ENCODE measurements at regions not wholly inside any gene's neighbourhood (a gene's known extent, or its start where the extent isn't known, plus 50 kb on each side); places are given as distances from the start of the nearest gene placed in this dataset.

DNA sequence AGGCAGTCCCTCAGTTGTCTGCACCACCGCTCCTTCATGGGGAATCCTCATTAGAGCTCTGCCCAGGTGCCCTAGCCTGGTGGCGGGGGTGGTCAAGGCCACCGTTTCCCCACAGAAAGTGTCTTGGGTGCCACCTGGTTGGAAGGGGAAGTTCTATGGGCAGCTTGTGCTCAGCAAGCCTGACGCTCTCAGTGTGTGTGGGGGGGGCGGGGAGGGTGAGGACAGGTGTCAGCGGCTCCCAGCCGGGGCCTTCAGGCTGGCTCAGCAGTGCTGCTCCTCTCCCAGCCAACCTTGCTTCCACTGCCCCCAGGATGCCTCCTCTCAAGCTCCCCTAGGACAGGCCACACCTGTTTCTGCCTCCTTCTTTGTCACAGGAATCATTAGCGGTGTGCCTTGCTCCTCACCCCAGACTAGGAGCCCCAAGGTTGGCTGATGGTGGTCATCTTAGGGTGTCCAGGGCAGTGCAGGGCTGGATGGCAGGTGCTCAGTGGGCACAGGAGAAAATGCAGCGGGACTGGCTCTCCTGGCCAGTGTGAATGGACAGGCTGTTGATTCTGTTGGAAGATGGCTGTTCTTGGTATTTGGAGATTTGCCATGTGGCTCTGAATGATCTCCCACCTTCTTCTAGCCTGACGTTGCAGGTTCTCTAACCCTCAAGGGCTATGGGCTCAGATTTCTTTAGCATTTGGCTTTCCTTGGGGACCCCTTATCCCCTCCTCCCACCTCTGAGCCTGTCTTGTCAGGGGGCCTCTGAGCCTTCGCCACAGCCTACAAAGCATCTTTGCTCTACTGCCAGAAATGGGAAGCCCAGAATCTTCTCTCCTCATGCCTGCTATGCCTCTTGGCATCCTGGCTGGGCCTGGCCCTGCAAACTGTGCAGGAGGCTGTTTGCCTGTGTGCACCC, 185.8 kb upstream of the HS6ST1 start:
- H3K27ac ChIP-seq, result no peak overlapping the region
- H3K4me3 ChIP-seq, result no peak overlapping the region
- H3K36me3 ChIP-seq, result no peaks in the 10 kb centered on the region
- H3K27me3 ChIP-seq (replicated peaks; ENCODE audit: insufficient read depth), result no peaks in the 10 kb centered on the region
- H3K9me3 ChIP-seq, result no peaks in the 10 kb centered on the region
- TF ChIP-seq POLR2A (IDR thresholded peaks at IDR 0.05) (no peak), POLR2AphosphoS5 (IDR thresholded peaks at IDR 0.05) (no peak)
- TF ChIP-seq, protein P1, sequence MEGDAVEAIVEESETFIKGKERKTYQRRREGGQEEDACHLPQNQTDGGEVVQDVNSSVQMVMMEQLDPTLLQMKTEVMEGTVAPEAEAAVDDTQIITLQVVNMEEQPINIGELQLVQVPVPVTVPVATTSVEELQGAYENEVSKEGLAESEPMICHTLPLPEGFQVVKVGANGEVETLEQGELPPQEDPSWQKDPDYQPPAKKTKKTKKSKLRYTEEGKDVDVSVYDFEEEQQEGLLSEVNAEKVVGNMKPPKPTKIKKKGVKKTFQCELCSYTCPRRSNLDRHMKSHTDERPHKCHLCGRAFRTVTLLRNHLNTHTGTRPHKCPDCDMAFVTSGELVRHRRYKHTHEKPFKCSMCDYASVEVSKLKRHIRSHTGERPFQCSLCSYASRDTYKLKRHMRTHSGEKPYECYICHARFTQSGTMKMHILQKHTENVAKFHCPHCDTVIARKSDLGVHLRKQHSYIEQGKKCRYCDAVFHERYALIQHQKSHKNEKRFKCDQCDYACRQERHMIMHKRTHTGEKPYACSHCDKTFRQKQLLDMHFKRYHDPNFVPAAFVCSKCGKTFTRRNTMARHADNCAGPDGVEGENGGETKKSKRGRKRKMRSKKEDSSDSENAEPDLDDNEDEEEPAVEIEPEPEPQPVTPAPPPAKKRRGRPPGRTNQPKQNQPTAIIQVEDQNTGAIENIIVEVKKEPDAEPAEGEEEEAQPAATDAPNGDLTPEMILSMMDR (IDR thresholded peaks at IDR 0.05), result no peak
- intact Hi-C loops (cut with DNase I), result no loop called here
- DNase-seq (ENCODE audit: low spot score), result no peak
- no peaks in the 10 kb centered on the region for H3K4me1 ChIP-seq (replicated peaks)
- 91% methylated on average over 10 of the region's 11 CpGs for WGBS

DNA sequence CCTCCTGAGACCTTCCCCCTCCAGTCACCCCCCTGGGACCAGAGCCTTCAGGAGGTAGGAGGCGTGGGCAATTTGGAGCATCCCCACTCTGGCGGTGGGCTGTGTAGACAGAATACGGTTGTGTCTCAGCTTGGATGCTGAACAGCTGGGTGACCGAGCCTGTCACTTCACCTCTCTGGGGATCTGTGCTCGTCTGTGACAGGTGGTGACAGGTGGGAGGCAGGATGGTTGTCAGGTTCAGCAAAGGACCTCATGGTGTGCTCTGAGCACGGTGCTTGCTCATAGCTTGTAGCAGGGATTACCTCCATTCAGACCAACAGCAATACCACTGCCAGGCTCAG, 186.5 kb upstream of the HS6ST1 start:
- H3K36me3 ChIP-seq, result no peaks in the 10 kb centered on the region
- H3K27ac ChIP-seq, result no peak overlapping the region
- H3K4me1 ChIP-seq (replicated peaks), result no peaks in the 10 kb centered on the region
- no peaks in the 10 kb centered on the region for H3K27me3 ChIP-seq (replicated peaks; ENCODE audit: insufficient read depth)
- H3K4me3 ChIP-seq, result no peak overlapping the region
- intact Hi-C loops (cut with DNase I), result no loop called here
- H3K9me3 ChIP-seq, result no peaks in the 10 kb centered on the region
- TF ChIP-seq POLR2A (IDR thresholded peaks at IDR 0.05), result no peak
- TF ChIP-seq, protein P1 (IDR thresholded peaks at IDR 0.05), result no peak
- TF ChIP-seq POLR2AphosphoS5 (IDR thresholded peaks at IDR 0.05), result no peak
- 93% methylated on average over 6 of the region's 6 CpGs for WGBS
- DNase-seq (ENCODE audit: low spot score), result no peak

DNA sequence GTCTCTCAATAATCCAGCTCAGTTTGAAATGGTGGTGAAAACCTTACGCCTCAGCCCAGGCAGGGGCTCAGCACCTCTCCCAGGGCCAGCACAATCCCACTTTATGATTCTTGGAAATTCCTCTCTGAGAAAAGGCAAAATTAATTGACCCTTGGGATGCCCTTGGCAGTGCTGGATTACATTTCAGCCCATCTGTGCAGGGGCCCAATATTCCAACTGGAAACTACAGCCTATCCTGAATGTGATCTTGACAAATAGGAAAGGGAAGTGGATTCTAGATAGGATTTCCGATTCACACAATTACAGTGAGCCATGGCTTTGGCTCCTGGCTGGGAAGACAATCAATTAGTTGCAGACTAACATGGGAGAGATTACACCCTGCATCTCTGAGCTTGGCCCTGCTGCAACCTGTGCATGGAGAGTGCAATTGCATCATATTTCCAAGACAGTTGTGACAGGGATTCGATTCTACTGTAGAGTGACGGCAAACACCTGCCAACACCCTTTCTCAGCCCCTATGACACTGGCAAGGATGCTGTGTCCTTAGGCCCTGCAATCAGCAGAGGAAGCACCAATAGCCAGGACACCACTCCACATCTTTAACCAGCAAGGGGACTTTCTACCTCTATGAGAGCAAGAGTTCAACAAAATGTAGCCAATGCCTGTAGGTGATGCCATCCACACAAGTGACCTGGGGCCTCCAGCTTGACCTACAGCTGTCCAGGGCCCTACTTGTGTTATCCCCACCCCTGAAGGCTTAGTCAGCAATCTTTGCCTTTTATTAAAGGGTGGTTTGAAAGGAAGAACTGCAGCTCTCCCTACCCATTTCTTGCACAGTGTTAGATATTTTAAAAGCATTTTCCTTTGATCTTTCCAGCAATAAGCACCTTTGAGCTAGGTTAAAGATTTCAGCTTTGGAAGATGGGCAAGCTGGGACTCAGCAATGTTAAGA, 187.2 kb upstream of the HS6ST1 start:
- intact Hi-C loops (cut with DNase I), result no loop called here
- no peak for DNase-seq (ENCODE audit: low spot score)

GRCh38 chr2:128506534-128506933, 187.9 kb upstream of the HS6ST1 start:
- WGBS, result 90% methylated on average over 2 of the region's 2 CpGs
- H3K4me1 ChIP-seq (replicated peaks), result no peaks in the 10 kb centered on the region
- H3K4me3 ChIP-seq, result no peak overlapping the region
- H3K9me3 ChIP-seq, result no peaks in the 10 kb centered on the region
- no peak overlapping the region for H3K27ac ChIP-seq
- H3K27me3 ChIP-seq (replicated peaks; ENCODE audit: insufficient read depth), result no peaks in the 10 kb centered on the region
- H3K36me3 ChIP-seq, result no peaks in the 10 kb centered on the region
- DNase-seq (ENCODE audit: low spot score), result no peak
- intact Hi-C loops (cut with DNase I), result no loop called here
- TF ChIP-seq, protein P1 (IDR thresholded peaks at IDR 0.05), result no peak
- TF ChIP-seq POLR2A (IDR thresholded peaks at IDR 0.05) (no peak), POLR2AphosphoS5 (IDR thresholded peaks at IDR 0.05) (no peak)

More for the DNA sequence above, 187.2 kb upstream of the HS6ST1 start:
- Histone ChIP-seq H3K4me3 (no peak overlapping the region), H3K36me3 (no peaks in the 10 kb centered on the region), H3K27ac (no peak overlapping the region), H3K27me3 (replicated peaks; ENCODE audit: insufficient read depth) (no peaks in the 10 kb centered on the region), H3K4me1 (replicated peaks) (no peaks in the 10 kb centered on the region), H3K9me3 (no peaks in the 10 kb centered on the region)
- TF ChIP-seq, protein P1 (IDR thresholded peaks at IDR 0.05), result no peak
- TF ChIP-seq POLR2AphosphoS5 (IDR thresholded peaks at IDR 0.05) (no peak), POLR2A (IDR thresholded peaks at IDR 0.05) (no peak)
- WGBS, result 86% methylated on average over 4 of the region's 4 CpGs

All from prostate gland (tissue), 2 donors.